ENCODE measurements at regions not wholly inside any gene's neighbourhood (a gene's known extent, or its start where the extent isn't known, plus 50 kb on each side); places are given as distances from the start of the nearest gene placed in this dataset.

GRCh38 chr1:63122079-63122478 lies 200.3 kb upstream of the FOXD3 start (continued):
- TF ChIP-seq, protein P1, sequence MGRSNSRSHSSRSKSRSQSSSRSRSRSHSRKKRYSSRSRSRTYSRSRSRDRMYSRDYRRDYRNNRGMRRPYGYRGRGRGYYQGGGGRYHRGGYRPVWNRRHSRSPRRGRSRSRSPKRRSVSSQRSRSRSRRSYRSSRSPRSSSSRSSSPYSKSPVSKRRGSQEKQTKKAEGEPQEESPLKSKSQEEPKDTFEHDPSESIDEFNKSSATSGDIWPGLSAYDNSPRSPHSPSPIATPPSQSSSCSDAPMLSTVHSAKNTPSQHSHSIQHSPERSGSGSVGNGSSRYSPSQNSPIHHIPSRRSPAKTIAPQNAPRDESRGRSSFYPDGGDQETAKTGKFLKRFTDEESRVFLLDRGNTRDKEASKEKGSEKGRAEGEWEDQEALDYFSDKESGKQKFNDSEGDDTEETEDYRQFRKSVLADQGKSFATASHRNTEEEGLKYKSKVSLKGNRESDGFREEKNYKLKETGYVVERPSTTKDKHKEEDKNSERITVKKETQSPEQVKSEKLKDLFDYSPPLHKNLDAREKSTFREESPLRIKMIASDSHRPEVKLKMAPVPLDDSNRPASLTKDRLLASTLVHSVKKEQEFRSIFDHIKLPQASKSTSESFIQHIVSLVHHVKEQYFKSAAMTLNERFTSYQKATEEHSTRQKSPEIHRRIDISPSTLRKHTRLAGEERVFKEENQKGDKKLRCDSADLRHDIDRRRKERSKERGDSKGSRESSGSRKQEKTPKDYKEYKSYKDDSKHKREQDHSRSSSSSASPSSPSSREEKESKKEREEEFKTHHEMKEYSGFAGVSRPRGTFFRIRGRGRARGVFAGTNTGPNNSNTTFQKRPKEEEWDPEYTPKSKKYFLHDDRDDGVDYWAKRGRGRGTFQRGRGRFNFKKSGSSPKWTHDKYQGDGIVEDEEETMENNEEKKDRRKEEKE (IDR thresholded peaks at IDR 0.05; ENCODE audit: borderline replicate concordance in 1 of 2, control insufficient read depth in 1 of 2, low read depth in 2 of 2, low read length in 1 of 2) = no peak
- no peak for TF ChIP-seq ZNF561 (CRISPR knock-in tag; conservative IDR thresholded peaks at IDR 0.05)
- TF ChIP-seq SP2 (IDR thresholded peaks at IDR 0.05; ENCODE audit: extremely low read depth, low read depth, low read length, poor library complexity, severe bottlenecking) = no peak
- TF ChIP-seq, protein P2, sequence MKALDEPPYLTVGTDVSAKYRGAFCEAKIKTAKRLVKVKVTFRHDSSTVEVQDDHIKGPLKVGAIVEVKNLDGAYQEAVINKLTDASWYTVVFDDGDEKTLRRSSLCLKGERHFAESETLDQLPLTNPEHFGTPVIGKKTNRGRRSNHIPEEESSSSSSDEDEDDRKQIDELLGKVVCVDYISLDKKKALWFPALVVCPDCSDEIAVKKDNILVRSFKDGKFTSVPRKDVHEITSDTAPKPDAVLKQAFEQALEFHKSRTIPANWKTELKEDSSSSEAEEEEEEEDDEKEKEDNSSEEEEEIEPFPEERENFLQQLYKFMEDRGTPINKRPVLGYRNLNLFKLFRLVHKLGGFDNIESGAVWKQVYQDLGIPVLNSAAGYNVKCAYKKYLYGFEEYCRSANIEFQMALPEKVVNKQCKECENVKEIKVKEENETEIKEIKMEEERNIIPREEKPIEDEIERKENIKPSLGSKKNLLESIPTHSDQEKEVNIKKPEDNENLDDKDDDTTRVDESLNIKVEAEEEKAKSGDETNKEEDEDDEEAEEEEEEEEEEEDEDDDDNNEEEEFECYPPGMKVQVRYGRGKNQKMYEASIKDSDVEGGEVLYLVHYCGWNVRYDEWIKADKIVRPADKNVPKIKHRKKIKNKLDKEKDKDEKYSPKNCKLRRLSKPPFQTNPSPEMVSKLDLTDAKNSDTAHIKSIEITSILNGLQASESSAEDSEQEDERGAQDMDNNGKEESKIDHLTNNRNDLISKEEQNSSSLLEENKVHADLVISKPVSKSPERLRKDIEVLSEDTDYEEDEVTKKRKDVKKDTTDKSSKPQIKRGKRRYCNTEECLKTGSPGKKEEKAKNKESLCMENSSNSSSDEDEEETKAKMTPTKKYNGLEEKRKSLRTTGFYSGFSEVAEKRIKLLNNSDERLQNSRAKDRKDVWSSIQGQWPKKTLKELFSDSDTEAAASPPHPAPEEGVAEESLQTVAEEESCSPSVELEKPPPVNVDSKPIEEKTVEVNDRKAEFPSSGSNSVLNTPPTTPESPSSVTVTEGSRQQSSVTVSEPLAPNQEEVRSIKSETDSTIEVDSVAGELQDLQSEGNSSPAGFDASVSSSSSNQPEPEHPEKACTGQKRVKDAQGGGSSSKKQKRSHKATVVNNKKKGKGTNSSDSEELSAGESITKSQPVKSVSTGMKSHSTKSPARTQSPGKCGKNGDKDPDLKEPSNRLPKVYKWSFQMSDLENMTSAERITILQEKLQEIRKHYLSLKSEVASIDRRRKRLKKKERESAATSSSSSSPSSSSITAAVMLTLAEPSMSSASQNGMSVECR (CRISPR knock-in tag; IDR thresholded peaks at IDR 0.05) = no peak
- no peak for TF ChIP-seq FOXA3 (CRISPR knock-in tag; conservative IDR thresholded peaks at IDR 0.05 in 1 of 2, IDR thresholded peaks at IDR 0.05 in 1 of 2)
- TF ChIP-seq ZNF696 (CRISPR knock-in tag; conservative IDR thresholded peaks at IDR 0.05) = no peak
- no peak for TF ChIP-seq ZNF23 (CRISPR knock-in tag; IDR thresholded peaks at IDR 0.05)
- no peak for TF ChIP-seq ELF2 (CRISPR knock-in tag; IDR thresholded peaks at IDR 0.05)
- TF ChIP-seq PTBP1 (IDR thresholded peaks at IDR 0.05; ENCODE audit: low read depth, low read length) = no peak
- TF ChIP-seq PYGO2 (tag; IDR thresholded peaks at IDR 0.05) = no peak
- TF ChIP-seq ASH1L (IDR thresholded peaks at IDR 0.05; ENCODE audit: borderline replicate concordance, low read depth, partially characterized antibody) = no peak
- no peak for TF ChIP-seq YBX1 (IDR thresholded peaks at IDR 0.05)
- peak; percentile 41; the same call in 1 of the 2 replicates for TF ChIP-seq LEF1 (IDR thresholded peaks at IDR 0.05)
- TF ChIP-seq, protein P3, sequence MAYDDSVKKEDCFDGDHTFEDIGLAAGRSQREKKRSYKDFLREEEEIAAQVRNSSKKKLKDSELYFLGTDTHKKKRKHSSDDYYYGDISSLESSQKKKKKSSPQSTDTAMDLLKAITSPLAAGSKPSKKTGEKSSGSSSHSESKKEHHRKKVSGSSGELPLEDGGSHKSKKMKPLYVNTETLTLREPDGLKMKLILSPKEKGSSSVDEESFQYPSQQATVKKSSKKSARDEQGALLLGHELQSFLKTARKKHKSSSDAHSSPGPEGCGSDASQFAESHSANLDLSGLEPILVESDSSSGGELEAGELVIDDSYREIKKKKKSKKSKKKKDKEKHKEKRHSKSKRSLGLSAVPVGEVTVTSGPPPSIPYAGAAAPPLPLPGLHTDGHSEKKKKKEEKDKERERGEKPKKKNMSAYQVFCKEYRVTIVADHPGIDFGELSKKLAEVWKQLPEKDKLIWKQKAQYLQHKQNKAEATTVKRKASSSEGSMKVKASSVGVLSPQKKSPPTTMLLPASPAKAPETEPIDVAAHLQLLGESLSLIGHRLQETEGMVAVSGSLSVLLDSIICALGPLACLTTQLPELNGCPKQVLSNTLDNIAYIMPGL (CRISPR knock-in tag; IDR thresholded peaks at IDR 0.05) = no peak
- no peak for TF ChIP-seq ZKSCAN3 (CRISPR knock-in tag; IDR thresholded peaks at IDR 0.05)
- TF ChIP-seq RBM17 (IDR thresholded peaks at IDR 0.05; ENCODE audit: borderline replicate concordance, low read depth, low read length) = no peak
- no peak for TF ChIP-seq C11orf30 (IDR thresholded peaks at IDR 0.05; ENCODE audit: low read depth)
- no peak for TF ChIP-seq ZNF778 (CRISPR knock-in tag; IDR thresholded peaks at IDR 0.05)
- TF ChIP-seq KAT7 (CRISPR knock-in tag; IDR thresholded peaks at IDR 0.05; ENCODE audit: borderline replicate concordance) = no peak

Measured in K562 (cell line).